HCEC 1CT (cell line): ENCODE measurements at regions not wholly inside any gene's neighbourhood (a gene's known extent, or its start where the extent isn't known, plus 50 kb on each side); places are given as distances from the start of the nearest gene placed in this dataset.
"Not testable (repeated sequence)": the region's sequence is repeated elsewhere in the genome, so short reads cannot be mapped to it uniquely, and the experiment has no call there.

Source experiments
- DNase-seq: peaks from one replicate; pipeline ENCODE4 v3.0.0-alpha.2; 2017

GRCh38 chrX:56932653-56933339 is 62.5 kb downstream of the SPIN3 start:
- no peak for DNase-seq

- no peak for DNase-seq
These were observed 63.2 kb downstream of the SPIN3 start for GRCh38 chrX:56932106-56932505.

GRCh38 chrX:56928546-56928945 is 66.8 kb downstream of the SPIN3 start:
- peak; percentile 1 for DNase-seq

- DNase-seq = not testable (repeated sequence)
These were observed 74.4 kb downstream of the SPIN3 start for GRCh38 chrX:56920998-56921348.

- no peak for DNase-seq
These were observed 74.9 kb downstream of the SPIN3 start for GRCh38 chrX:56920338-56920997.

- no peak for DNase-seq
These were observed 112.8 kb downstream of the SPIN3 start for GRCh38 chrX:56882581-56882980.
